ENCODE measurements at regions not wholly inside any gene's neighbourhood (a gene's known extent, or its start where the extent isn't known, plus 50 kb on each side); places are given as distances from the start of the nearest gene placed in this dataset.
A peak's percentile ranks its signal among the peaks of the same experiment; 100 is the strongest.

DNA sequence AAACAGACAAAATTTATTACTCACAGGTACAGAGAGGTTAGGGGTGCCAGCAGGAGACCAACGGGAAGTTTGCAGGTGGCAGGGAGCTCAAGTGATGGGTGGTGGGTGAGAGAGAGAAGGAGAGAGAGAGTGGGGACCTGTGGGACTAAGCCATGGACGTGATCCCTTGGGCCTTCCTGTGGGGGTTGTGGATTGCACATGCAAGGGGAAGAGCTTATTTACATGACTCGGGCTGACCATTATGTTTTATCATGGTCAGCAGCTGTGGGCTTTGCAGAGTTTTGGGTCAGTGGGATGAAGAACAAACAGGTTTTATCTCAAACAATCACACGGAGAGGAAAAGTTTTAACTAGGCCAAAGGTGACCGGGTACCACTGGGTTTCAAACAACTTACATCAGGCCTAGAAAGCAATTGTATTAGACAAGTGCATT, 156.2 kb upstream of the EXOC2 start:
- Histone ChIP-seq H3K27me3 (no peaks in the 10 kb centered on the region), H3K36me3 (ENCODE audit: low read depth, missing control alignments) (no peaks in the 10 kb centered on the region), H3K27ac (no peak overlapping the region), H3K9me3 (no peaks in the 10 kb centered on the region), H3K4me3 (no peak overlapping the region), H3K4me1 (no peaks in the 10 kb centered on the region)
- WGBS, 2 donors, result 74 to 90% methylated on average over 5 of the region's 5 CpGs
- TF ChIP-seq, protein P1, sequence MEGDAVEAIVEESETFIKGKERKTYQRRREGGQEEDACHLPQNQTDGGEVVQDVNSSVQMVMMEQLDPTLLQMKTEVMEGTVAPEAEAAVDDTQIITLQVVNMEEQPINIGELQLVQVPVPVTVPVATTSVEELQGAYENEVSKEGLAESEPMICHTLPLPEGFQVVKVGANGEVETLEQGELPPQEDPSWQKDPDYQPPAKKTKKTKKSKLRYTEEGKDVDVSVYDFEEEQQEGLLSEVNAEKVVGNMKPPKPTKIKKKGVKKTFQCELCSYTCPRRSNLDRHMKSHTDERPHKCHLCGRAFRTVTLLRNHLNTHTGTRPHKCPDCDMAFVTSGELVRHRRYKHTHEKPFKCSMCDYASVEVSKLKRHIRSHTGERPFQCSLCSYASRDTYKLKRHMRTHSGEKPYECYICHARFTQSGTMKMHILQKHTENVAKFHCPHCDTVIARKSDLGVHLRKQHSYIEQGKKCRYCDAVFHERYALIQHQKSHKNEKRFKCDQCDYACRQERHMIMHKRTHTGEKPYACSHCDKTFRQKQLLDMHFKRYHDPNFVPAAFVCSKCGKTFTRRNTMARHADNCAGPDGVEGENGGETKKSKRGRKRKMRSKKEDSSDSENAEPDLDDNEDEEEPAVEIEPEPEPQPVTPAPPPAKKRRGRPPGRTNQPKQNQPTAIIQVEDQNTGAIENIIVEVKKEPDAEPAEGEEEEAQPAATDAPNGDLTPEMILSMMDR (IDR thresholded peaks at IDR 0.05), result no peak
- TF ChIP-seq POLR2A (IDR thresholded peaks at IDR 0.05), result no peak
- intact Hi-C loops (cut with DNase I; ENCODE audit: low total_unique reads), result no loop called here
- no peak for DNase-seq

DNA sequence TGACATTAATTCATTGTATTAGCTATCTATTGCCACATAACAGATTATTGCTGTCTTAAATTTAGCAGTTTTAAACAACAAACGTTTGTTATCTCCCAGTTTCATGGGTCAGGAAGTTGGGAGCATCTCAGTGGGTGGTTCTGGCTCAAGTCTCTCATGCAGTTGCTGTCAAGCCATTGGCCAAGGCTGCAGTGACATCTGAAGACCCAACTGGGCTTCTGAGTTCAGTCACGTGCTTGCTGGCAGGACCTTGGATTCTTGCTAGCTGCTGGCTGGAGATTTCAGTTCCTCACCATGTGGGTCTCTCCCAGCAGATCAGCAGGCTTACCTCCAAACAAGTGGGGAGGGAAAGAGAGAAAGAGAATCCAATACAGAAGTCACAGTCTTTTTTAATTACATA, 152.6 kb upstream of the EXOC2 start:
- Histone ChIP-seq H3K27me3 (no peaks in the 10 kb centered on the region), H3K9me3 (no peaks in the 10 kb centered on the region), H3K4me3 (no peak overlapping the region), H3K4me1 (no peaks in the 10 kb centered on the region), H3K36me3 (ENCODE audit: low read depth, missing control alignments) (no peaks in the 10 kb centered on the region), H3K27ac (no peak overlapping the region)
- TF ChIP-seq, protein P1 (IDR thresholded peaks at IDR 0.05), result no peak
- TF ChIP-seq POLR2A (IDR thresholded peaks at IDR 0.05), result no peak
- intact Hi-C loops (cut with DNase I; ENCODE audit: low total_unique reads), result no loop called here
- DNase-seq, result peak; percentile 83
- 16 to 23% methylated on average over 2 of the region's 2 CpGs for WGBS, 2 donors

DNA sequence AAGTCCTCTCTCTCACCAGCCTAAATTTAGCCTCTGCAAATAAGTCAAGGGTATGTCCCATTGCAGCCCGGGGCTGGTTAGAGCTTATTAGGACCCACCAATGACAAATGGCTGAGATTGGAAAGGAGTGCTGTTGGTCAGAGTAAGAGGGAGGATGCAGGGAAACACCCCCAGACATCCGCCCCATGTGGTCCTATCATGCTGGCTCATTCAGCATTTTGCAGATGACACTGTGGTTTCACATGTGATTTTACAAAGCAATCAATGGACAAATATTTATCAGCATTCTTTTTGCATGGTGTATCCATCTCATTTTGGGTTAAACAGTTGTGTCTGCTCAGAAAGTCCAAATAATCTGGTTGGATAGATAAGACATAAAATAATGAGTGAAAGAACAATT, 152.2 kb upstream of the EXOC2 start:
- Histone ChIP-seq H3K4me1 (no peaks in the 10 kb centered on the region), H3K4me3 (no peak overlapping the region), H3K27ac (no peak overlapping the region), H3K27me3 (no peaks in the 10 kb centered on the region), H3K9me3 (no peaks in the 10 kb centered on the region), H3K36me3 (ENCODE audit: low read depth, missing control alignments) (no peaks in the 10 kb centered on the region)
- TF ChIP-seq POLR2A (IDR thresholded peaks at IDR 0.05), result no peak
- TF ChIP-seq, protein P1 (IDR thresholded peaks at IDR 0.05), result no peak
- WGBS, 2 donors, result 33 to 54% methylated on average over 2 of the region's 2 CpGs
- intact Hi-C loops (cut with DNase I; ENCODE audit: low total_unique reads), result no loop called here
- DNase-seq, result peak; percentile 67

DNA sequence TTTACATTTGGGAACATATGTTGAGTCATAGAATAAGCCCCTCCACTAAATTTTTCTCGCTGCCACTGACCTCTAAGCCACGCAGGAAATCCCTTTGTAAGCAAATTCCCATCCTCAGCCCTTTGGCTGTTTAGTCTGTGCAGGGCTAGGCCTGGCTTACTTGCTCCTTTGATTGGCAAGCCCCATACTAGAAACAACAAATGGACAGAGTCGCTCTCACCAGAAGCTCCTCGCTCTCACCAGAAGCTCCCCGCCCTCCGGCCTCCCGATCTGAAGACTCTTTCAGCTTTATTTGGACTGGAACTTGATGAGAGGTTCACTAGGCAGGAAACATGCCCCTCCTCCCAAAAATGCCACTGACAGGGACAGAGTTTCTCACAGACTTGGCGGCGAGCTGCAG, 149.2 kb upstream of the EXOC2 start:
- TF ChIP-seq, protein P1 (IDR thresholded peaks at IDR 0.05), result no peak
- TF ChIP-seq POLR2A (IDR thresholded peaks at IDR 0.05), result no peak
- 57 to 66% methylated on average over 9 of the region's 9 CpGs for WGBS, 2 donors
- H3K4me3 ChIP-seq, result no peak overlapping the region
- no peak for DNase-seq
- no peaks in the 10 kb centered on the region for H3K9me3 ChIP-seq
- H3K36me3 ChIP-seq (ENCODE audit: low read depth, missing control alignments), result no peaks in the 10 kb centered on the region
- intact Hi-C loops (cut with DNase I; ENCODE audit: low total_unique reads), result no loop called here
- no peak overlapping the region for H3K27ac ChIP-seq
- no peaks in the 10 kb centered on the region for H3K4me1 ChIP-seq
- no peaks in the 10 kb centered on the region for H3K27me3 ChIP-seq

GRCh38 chr6:841569-841968, 148.6 kb upstream of the EXOC2 start:
- Histone ChIP-seq H3K36me3 (ENCODE audit: low read depth, missing control alignments) (no peaks in the 10 kb centered on the region), H3K4me1 (no peaks in the 10 kb centered on the region), H3K9me3 (no peaks in the 10 kb centered on the region), H3K27ac (no peak overlapping the region), H3K4me3 (no peak overlapping the region), H3K27me3 (no peaks in the 10 kb centered on the region)
- intact Hi-C loops (cut with DNase I; ENCODE audit: low total_unique reads), result no loop called here
- no peak for TF ChIP-seq POLR2A (IDR thresholded peaks at IDR 0.05)
- TF ChIP-seq, protein P1 (IDR thresholded peaks at IDR 0.05), result no peak
- no peak for DNase-seq
- WGBS, 2 donors, result 75 to 83% methylated on average over 6 of the region's 6 CpGs

Data from testis (tissue), 2 donors.